Neural progenitor cell (in vitro differentiated cells): ENCODE measurements at regions not wholly inside any gene's neighbourhood (a gene's known extent, or its start where the extent isn't known, plus 50 kb on each side); places are given as distances from the start of the nearest gene placed in this dataset.

Source experiments
- EZH2phosphoT487 ChIP-seq: fragments of 200-600 bp; sonication (generic); IDR thresholded peaks from 2 replicates; pipeline ENCODE4 v1.6.1; 2017; ENCODE audit warnings: antibody characterized with exemption
- TF ChIP-seq, protein P1 (sequence below): fragments of 200-600 bp; sonication (generic); IDR thresholded peaks from 2 replicates; pipeline ENCODE4 v1.5.1; 2017; ENCODE audit warnings: antibody characterized with exemption, mild to moderate bottlenecking

DNA sequence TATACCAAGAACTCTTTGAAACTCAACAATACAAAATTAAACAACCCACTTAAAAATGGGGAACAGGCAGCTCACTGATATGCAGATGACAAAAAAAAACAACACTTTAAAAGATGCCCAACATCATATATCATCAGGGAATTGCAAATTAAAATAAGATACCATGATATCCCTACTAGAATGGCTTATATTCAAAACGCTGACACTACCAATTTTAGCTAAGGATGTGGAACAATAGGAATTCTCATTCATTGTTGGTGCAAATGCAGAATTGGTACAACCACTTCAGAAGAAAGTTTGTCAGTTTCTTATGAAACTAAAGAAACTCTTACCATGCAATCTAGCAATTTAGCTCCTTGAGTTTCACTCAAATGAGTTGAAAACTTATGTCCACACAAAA lies 259.0 kb upstream of the HS3ST1 start:
- TF ChIP-seq, protein P1, sequence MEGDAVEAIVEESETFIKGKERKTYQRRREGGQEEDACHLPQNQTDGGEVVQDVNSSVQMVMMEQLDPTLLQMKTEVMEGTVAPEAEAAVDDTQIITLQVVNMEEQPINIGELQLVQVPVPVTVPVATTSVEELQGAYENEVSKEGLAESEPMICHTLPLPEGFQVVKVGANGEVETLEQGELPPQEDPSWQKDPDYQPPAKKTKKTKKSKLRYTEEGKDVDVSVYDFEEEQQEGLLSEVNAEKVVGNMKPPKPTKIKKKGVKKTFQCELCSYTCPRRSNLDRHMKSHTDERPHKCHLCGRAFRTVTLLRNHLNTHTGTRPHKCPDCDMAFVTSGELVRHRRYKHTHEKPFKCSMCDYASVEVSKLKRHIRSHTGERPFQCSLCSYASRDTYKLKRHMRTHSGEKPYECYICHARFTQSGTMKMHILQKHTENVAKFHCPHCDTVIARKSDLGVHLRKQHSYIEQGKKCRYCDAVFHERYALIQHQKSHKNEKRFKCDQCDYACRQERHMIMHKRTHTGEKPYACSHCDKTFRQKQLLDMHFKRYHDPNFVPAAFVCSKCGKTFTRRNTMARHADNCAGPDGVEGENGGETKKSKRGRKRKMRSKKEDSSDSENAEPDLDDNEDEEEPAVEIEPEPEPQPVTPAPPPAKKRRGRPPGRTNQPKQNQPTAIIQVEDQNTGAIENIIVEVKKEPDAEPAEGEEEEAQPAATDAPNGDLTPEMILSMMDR: no peak
- no peak for TF ChIP-seq EZH2phosphoT487
